C4-2B (cell line): ENCODE measurements at regions not wholly inside any gene's neighbourhood (a gene's known extent, or its start where the extent isn't known, plus 50 kb on each side); places are given as distances from the start of the nearest gene placed in this dataset.

Source experiments
- H3K27ac ChIP-seq: fragments of 450-650 bp; 2 replicates; pipeline ENCODE4 v1.5.1; 2017
- CTCF ChIP-seq: fragments of 450-650 bp; conservative IDR thresholded peaks from 2 replicates; pipeline ENCODE4 v1.5.1; 2017; ENCODE audit warnings: mild to moderate bottlenecking
- ZFX ChIP-seq: fragments of 450-650 bp; IDR thresholded peaks from 2 replicates; pipeline ENCODE4 v1.6.1; 2017

GRCh38 chr2:8217468-8218030, 464.3 kb upstream of the ID2 start:
- H3K27ac ChIP-seq: no peak overlapping the region
- no peak for TF ChIP-seq CTCF
- TF ChIP-seq ZFX: no peak

- TF ChIP-seq CTCF (no peak), ZFX (no peak)
- no peak overlapping the region for H3K27ac ChIP-seq
These were observed 462.8 kb upstream of the ID2 start for GRCh38 chr2:8219096-8219495.

- H3K27ac ChIP-seq: no peak overlapping the region
- no peak for TF ChIP-seq ZFX
- TF ChIP-seq CTCF: no peak
These were observed 462.1 kb upstream of the ID2 start for GRCh38 chr2:8219631-8220355.

DNA sequence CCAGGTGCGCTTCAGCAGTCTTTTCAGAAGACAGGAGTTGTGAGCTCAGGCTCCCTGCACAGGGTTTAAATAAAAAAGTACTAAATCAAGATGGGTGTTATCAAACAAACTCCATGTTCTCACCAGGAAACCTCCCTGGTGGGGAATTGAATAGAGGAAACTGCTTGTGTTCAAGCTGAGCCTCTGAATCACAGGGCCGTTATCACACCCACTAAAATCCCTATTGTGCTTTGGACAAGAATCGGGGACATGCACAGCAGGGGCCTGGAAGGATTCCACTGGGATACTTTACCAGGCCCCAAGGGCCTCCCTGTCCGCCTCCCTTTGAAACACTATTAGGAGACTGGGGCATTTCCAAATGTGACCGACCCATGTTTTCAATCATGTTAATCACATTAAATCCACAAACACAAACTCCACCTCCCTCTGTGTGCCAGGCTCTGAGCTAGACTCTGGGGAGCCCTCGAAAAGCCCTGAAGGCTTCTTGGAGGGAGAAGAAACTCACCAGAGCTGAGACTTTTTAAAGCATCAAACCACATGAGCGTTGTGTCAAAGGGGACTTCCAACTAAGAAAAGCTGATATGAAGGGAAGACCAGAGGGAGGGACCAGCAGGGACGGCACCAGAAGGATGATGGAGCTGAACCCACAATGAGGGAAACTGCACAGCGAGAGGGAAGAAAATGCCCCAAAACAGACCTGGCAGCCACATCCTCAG, 458.7 kb upstream of the ID2 start:
- TF ChIP-seq ZFX: no peak
- no peak for TF ChIP-seq CTCF
- no peak overlapping the region for H3K27ac ChIP-seq

DNA sequence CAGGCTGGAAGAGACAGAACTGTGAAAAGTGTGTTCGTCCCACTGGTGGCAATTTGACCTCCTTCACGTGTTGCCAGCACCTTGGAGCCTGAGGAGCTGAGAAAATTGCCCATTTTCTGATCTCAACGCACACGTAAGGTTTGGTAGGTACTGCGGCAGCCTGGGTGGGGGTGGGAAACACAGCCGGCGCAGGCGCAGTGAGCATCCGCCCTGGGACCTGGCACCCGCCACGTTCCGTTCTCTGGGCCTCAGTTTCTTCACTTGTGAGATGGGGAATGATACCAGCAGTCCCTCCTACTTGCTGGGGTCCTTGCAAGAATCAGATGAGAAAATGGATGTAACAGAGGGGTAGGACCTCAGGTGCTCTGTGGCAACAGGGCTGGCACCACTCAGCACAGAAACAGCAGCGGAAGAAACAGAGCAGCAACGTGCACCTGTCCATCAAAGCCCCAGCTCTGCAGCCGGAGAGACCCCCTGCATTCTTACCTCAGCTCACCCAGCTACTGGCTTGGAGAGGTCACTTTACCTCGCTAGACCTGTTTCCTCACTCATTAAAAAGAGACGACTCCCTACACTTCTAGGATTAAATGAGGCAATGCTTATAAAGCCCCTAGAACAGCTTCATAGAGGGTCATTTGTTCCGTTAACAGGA, 458.0 kb upstream of the ID2 start:
- H3K27ac ChIP-seq: no peak overlapping the region
- no peak for TF ChIP-seq ZFX

DNA sequence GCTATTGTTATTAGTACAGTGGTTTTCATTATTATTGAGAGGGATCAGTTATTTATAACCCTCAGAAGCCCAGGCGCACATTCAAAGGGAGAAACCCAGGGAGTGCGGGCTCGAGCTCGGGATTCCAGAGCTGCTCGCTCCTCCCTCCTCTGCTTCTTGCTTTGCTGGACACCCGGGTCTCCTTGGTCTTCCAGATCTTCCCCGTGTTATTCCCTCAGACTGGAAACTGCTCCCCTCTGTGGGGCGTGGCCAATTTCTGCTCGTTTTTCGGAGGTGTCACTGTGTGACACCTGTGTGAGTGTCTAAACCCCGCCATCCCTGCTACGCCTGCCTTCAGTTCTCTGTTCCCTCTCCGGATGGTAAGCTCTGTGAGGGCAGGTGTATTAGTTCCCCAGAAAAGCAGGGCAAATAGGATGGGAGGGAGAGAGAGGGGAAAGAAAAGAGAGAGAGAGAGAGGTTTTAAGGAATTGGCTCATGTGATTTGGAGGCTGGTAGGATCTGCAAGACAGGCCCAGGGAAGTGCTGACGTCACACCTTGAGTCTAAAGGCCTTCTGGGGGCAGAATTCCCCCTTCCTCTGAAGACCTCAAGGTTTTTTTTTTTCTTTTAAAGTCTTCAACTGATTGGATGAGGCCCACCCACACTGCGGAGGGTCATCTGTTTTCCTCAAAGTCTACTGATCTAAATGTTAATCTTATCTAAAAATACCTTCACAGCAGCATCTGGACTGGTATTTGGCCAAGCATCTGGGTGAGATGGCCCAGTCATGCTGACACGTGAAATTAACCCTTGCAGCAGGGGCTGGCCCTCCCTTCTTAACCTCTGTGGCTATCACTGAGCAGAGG, 457.3 kb upstream of the ID2 start:
- no peak overlapping the region for H3K27ac ChIP-seq
- TF ChIP-seq ZFX (no peak), CTCF (no peak)

- H3K27ac ChIP-seq: no peak overlapping the region
- no peak for TF ChIP-seq CTCF
- TF ChIP-seq ZFX: no peak
These were observed 456.6 kb upstream of the ID2 start for GRCh38 chr2:8225266-8225665.
